GM19239 (cell line): ENCODE measurements at regions not wholly inside any gene's neighbourhood (a gene's known extent, or its start where the extent isn't known, plus 50 kb on each side); places are given as distances from the start of the nearest gene placed in this dataset.
A peak's percentile ranks its signal among the peaks of the same experiment; 100 is the strongest.
"Not testable (repeated sequence)": the region's sequence is repeated elsewhere in the genome, so short reads cannot be mapped to it uniquely, and the experiment has no call there.

Experiments
- DNase-seq: peaks from one replicate; pipeline ENCODE4 v3.0.0; 2011; ENCODE audit warnings: low spot score; ENCODE audit not compliant: insufficient read length
- FAIRE-seq: peaks from 2 replicates; lab custom pipeline; 2011; peaks lifted over from hg19 to GRCh38; lab: Jason Lieb, UNC

DNA sequence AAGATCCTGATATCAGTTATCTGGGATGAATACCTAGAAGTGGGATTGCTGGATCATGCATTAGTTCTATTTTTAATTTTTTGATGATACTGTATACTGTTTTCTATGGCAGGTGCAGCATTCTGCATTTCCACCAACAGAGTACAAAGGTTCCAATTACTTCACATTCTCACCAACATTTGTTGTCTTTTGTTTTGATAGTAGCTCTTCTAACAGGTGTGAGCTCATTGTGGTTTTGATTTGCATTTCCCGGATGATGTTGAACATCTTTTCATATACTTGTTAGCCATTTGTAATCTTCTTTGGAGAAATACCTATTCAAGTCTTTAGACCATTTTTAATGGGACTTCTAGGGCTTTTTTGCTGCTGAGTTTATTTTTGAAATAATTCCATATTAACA is 139.2 kb upstream of the AMOT start:
- FAIRE-seq, result no peak
- DNase-seq, result no peak

DNA sequence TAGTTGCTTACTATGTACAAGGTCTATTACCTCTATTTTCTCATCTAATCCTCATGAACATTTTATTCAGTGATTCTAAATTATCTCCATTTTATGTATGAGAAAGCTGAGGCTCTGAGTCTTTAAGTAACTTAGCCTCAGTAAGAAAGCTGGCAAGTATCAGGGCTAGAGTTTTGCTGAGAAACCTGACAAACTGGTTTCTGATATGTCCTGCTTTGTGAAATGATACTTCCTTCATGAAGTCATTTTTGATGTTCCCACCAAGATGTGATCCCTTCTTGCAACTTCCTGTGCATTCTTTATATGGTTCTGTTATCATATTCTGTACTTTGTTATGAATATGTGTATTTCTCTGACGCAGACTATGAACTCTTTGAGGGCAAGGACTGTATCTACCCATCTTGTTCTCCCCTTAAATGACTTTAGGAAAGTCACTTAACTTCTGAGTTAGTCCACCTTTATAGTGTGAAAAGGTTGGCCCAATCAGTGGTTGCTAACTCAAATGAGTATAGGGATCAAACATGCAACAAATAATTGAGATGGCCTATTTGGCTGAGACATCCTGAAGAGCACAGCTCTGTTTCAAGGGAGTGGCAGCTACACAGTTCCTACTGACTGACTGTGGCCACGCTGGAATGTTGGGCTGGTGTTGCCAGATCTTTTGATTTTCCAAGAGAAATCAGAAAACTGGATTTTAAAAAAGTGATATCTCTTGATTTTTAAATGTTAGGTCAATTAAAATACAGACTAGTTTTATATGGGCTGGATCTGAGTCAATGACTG is 127.9 kb upstream of the AMOT start:
- peak; percentile 48 for FAIRE-seq
- DNase-seq, result no peak

DNA sequence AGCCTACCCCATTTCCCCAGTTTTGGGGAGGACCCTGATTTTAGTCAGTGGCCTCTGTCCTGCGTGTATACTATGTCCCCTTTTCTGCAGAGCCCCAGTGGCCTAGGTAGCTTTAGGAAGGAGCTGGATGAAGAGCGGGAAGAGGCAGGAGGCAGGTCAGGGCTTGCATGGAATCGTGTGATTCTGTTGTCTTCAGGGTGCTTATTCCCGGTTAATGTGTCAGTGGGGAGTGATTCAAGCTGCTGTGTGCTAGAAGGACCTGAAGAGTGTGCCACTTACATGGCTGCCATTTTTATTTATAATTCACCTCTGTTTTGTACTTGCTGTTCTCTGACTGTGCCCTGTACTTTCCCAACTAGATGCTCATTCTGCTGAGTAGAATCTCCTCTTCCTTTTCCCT is 127.3 kb upstream of the AMOT start:
- FAIRE-seq (no peak), DNase-seq (no peak)

DNA sequence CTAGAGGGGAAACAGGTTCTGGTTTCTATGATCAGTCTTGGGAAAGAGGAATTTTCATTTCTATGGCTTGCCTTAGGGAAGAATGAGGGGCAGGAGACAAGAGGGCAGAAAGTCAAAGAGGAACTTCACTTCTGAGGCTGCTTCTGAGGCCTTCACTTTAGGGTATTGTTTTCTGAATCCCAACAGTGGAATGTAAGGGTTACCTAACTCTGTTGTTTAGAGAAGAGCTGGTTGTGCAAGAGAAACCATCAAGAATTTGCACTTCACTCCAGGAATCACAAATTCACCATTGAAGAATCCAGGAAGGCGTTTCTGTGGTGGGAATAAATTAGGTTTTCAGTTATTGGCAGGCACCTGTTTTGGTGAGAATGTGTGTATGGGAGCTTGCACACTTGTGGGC is 126.7 kb upstream of the AMOT start:
- FAIRE-seq, result no peak

DNA sequence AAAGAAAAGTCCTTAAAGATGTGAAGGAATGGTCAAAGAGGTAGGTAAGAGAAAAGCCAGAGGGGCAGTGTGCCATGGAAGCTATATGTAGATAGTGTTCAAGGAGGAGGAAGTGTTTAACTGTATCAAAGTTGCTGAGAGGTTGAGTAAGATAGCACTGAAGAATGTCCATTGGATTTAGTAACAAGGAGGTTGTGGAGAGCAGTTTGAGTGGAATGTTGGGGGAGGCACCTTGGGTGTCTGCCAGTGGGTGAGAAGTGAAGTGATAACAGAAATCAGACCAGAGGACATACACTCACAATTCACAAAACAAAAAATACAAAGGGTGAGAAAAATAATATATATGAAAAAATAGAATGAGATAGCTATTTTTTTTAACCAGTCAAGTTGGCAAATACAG is 121.3 kb upstream of the AMOT start:
- no peak for FAIRE-seq
- DNase-seq, result no peak

More for the DNA sequence above, 126.7 kb upstream of the AMOT start:
- DNase-seq, result no peak

DNA sequence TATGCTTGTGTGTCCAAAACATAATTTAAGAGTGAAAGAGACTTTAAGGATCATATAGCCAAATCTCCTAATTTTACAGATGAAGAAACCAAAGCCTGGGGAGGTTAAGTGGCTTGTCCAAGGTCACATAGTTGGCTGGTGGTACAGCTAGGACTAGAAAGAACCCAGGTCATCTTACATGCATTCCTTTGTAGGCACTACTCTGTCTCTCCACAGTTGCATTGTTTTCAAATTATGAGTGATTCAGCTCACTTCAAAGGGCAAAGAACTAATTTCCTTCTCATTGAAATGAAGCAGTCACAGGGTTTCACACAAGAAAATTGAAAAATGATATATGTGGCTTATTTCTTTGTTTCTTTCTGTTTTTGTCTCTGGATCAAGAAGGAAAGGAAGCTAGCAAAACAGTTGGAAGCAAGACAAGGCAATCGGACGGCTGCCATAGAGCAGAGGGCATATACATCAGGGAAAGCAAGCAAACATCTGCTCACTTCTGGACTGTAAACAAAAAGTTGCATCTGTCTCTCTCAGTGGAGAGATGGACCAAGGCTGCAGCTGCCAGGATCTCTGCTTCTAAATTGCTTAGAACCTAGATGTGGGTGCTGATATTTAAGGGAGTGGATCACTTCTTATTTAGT is 107.5 kb upstream of the AMOT start:
- FAIRE-seq, result no peak
- DNase-seq, result no peak

DNA sequence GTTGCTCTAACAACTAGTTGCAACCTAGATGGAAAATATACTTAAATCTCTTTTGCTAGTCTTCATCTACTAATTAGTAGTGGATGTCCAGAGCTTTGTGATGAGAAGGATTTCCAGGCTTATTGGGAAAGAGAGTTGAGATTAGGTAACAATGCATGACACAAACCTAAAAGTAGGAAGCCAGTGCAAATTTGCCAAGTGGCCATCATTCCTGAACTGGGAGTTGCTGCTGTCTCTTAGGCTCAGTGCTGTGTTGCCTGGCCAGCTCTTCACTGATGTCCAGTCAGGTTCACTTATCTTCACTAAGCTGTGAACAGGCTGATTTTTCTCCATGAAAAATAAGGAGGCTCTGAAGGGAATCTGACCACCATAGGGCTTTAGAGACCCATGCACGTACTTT is 105.6 kb upstream of the AMOT start:
- peak; percentile 48 for FAIRE-seq
- no peak for DNase-seq

DNA sequence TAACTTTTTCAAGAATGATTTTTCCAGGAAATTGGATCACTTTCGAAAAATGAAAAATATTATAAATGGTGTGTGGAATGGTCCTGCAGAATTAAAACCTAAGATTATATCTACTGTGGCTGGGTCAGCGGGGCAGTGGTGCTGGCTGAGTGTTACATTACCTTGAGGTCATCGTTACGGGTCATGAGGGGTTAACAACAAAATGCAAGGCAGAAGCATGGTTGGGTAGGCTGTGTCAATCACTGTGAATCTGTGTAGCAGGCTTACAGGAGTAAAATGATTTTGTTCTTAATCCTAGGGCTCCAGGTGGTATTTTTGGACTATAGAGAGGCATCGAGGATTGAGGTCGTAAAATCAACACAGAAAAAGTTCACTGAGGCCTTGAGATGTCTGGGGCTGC is 105.2 kb upstream of the AMOT start:
- DNase-seq (no peak), FAIRE-seq (no peak)

DNA sequence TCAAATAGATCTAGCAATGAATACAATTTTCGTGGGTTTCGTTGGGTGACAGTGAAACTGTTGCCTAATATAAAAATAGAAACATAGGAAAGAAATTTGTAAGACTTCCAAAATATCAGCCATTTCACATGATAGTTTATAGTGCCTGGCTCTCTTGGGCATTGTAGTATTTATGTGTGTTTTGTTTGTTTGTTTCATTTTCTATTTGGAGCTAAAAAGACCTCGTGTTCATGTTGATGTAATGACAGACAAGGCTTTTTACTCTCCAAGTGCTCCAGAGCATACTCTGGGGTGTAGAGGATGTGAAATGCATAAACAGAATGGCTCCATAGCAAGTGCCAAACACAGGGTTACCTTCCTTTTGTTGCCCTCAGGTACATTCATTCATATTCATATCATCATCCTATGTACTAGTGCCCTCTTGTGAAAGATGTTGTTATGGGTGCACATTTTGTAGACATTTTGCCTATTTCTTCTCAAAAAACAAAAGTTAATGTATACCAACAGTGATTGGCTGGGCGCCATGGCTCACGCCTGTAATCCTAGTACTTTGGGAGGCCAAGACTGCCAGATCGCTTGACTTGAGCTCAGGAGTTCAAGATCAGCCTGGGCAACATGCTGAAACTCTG is 100.7 kb upstream of the AMOT start:
- peak; percentile 87 for FAIRE-seq
- no peak for DNase-seq

DNA sequence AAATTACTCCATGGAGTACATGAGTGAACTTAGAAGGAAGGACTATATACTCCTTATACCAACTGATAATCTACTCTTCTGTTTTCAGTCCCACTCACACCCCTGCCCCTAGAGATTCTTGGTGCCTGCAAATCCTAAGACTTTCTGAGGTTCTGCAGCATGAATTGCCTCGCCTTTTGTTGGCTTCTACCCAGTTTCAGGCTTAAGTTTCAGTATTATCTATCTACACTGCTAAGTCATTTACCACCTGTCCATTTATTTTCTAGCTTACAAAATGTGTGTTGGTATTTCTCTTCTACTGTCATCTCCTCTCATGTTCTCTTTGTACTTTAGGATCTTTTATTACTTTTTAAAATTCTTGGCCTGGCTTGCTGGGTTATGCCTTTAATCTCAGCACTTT is 94.4 kb upstream of the AMOT start:
- DNase-seq (no peak), FAIRE-seq (no peak)

DNA sequence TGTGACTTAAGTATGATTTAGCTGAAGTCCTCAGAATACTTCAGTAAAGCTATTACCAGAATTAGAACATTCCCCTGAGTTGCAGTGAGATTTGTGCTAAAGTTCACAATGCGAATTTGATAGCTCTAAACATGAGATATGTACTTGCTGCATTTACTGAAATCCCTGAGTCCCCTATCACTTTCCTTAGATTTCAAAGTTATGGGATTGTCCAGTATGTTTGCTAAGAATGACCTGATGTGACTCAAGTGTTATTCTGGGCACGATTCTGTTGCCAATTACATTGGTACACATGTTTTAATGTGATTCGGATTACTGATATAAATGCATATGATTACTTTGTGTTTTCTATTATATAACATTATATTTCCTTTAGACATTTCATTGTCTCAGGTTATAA is 91.3 kb upstream of the AMOT start:
- FAIRE-seq (no peak), DNase-seq (no peak)

DNA sequence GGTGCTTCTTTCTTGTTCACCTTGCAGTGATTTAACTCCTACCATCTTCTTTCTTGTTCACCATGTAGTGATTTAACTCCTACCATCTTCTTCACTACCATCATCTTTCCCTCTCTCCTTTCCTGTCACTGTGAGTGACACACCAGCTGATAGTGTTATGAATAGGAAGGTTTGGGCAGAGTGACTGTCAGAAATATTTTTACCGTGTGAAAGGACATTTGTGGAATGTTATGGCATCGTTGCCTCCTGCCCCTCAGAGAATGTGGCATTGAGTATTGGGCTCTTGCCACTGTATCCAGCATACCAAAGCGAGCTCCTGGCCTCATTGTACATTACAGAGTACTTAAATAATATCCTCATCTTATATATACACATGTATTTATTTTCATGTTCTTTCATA is 90.8 kb upstream of the AMOT start:
- no peak for FAIRE-seq

DNA sequence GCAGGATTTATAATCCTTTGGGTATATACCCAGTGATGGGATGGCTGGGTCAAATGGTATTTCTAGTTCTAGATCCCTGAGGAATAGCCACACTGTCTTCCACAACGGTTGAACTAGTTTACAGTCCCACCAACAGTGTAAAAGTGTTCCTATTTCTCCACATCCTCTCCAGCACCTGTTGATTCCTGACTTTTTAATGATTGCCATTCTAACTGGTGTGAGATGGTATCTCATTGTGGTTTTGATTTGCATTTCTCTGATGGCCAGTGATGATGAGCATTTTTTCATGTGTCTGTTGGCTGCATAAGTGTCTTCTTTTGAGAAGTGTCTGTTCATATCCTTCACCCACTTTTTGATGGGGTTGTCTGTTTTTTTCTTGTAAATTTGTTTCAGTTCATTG is 82.8 kb upstream of the AMOT start:
- not testable (repeated sequence) for FAIRE-seq, DNase-seq

More for the DNA sequence above, 90.8 kb upstream of the AMOT start:
- no peak for DNase-seq

DNA sequence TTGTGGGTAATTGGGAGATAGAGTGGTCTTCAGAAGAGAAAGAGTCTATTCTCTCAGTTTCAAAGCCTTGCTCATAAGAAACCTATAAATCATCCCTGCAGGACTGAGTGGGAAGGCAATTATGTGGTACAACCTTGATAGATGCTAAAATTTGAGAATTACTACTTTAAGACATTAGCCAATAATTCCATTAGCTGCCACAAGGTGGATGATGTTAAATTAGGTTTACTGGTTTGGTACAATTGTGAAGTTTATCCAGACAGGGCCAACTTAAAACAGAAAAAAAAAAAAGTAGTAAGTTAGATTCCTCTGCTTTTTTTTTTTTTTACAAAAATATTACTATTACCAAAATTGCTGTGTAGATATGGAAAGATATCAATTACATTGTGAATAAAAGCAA is 73.2 kb upstream of the AMOT start:
- no peak for DNase-seq
- FAIRE-seq, result no peak

DNA sequence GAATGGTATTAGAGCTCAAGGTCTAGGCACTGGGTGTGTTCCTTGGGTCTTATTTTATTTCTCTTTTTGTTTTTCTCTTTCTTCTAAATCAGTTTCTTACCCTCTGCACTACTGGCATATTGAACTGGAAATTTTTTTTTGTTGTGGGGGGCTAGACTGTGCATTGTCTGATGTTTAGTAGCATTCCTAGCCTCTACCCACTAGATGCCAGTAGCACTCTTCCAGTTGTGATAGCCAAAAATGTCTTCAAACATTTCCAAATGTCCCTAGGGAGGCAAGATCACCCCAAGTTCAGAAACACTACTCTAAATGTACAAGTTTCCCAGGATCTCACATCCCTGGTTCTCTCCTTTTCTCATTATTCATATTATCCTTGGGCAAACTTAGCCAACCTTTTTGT is 69.8 kb upstream of the AMOT start:
- DNase-seq (no peak), FAIRE-seq (no peak)

DNA sequence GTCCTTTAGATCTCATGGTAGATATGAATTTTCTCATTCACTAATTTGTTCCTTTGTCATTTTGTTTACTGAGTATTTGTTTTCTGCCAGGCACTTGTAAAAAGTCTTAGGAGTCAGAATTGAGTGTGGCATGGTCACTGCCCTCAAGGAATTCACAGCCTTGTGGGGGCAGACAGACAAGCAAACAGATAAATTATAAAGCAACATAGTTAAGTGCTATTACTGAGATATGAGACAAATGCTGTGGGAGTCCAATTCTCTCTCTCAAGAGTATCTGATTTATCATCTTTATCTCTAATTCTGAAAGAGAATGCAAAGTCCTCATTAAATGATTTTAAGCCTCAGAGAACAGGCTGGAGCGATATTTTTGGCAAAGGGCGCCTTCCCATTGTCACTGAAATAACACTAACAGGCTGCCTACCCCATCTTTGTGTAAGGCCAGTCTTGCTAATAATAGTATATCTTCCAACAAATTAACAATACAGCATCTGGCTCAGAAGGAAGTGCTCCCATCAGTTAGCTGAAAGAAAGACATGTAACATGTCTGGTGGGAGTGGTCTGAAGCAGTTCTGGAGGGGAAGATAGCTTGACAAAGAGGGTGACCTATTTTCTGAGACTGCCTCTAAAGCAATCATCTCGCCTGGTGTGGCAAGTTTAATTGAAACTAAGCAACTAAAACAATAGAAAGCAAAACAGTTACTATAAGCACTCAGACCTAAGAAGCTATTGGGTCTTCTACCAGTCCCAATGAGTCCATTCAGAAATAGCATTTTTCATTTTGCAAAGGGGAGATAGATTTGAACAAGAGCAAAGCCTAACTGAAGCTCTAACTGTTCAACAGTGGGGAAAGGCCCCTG is 61.5 kb upstream of the AMOT start:
- peak; percentile 31 for FAIRE-seq

DNA sequence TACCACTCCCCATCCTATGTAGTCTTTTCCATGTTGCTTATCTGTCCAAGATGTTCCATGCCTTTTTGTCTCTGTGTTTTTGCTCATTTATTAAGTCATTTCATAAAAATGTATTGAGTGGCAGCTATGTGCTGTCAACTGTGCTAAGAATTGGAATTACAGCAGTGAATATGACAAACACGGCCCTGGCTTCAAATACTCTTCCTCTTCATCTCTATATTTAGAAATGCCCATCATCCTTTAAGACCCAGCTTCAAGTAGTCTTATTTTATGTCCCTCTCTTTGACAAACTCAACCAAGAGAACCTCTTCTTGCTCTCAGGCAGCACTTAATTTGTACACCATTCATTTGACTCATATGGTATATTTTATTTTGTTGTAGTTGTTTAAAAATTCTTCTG is 55.4 kb upstream of the AMOT start:
- FAIRE-seq (no peak), DNase-seq (no peak)

More for the DNA sequence above, 61.5 kb upstream of the AMOT start:
- no peak for DNase-seq
